ENCODE measurements at regions not wholly inside any gene's neighbourhood (a gene's known extent, or its start where the extent isn't known, plus 50 kb on each side); places are given as distances from the start of the nearest gene placed in this dataset.

- DNase-seq: no peak
Observed at GRCh38 chr1:81149649-81150325, 650.9 kb upstream of the ADGRL2 start.

- DNase-seq: no peak
Observed at GRCh38 chr1:81144240-81144825, 656.4 kb upstream of the ADGRL2 start.

GRCh38 chr1:81142099-81142826, 658.5 kb upstream of the ADGRL2 start:
- DNase-seq: no peak

GRCh38 chr1:81135524-81135923, 665.2 kb upstream of the ADGRL2 start:
- DNase-seq: no peak

- peak; percentile 26 for DNase-seq
Observed at GRCh38 chr1:81129776-81130175, 671.0 kb upstream of the ADGRL2 start.

- DNase-seq: peak; percentile 62
Observed at GRCh38 chr1:81129366-81129765, 671.4 kb upstream of the ADGRL2 start.

GRCh38 chr1:81128079-81128478, 672.7 kb upstream of the ADGRL2 start:
- no peak for DNase-seq

GRCh38 chr1:81126989-81127581, 673.6 kb upstream of the ADGRL2 start:
- no peak for DNase-seq

- DNase-seq: peak; percentile 25
Observed at GRCh38 chr1:81125672-81126071, 675.1 kb upstream of the ADGRL2 start.

GRCh38 chr1:81121306-81121705, 679.4 kb upstream of the ADGRL2 start:
- no peak for DNase-seq

- DNase-seq: no peak
Observed at GRCh38 chr1:81119319-81119718, 681.4 kb upstream of the ADGRL2 start.

GRCh38 chr1:81118550-81118949, 682.2 kb upstream of the ADGRL2 start:
- DNase-seq: no peak

GRCh38 chr1:81115422-81115821, 685.3 kb upstream of the ADGRL2 start:
- no peak for DNase-seq

GRCh38 chr1:81114191-81114590, 686.5 kb upstream of the ADGRL2 start:
- DNase-seq: no peak

GRCh38 chr1:81113688-81114087, 687.0 kb upstream of the ADGRL2 start:
- DNase-seq: no peak

- DNase-seq: no peak
Observed at GRCh38 chr1:81111818-81112217, 688.9 kb upstream of the ADGRL2 start.

- DNase-seq: no peak
Observed at GRCh38 chr1:81109038-81109437, 691.7 kb upstream of the ADGRL2 start.

- no peak for DNase-seq
Observed at GRCh38 chr1:81097860-81098259, 702.9 kb upstream of the ADGRL2 start.

- DNase-seq: no peak
Observed at GRCh38 chr1:81073580-81073979, 727.2 kb upstream of the ADGRL2 start.

- DNase-seq: no peak
Observed at GRCh38 chr1:81071969-81072753, 728.6 kb upstream of the ADGRL2 start.

GRCh38 chr1:81071072-81071858, 729.5 kb upstream of the ADGRL2 start:
- no peak for DNase-seq

Data from left kidney (tissue), 1 donor.